ENCODE measurements at regions not wholly inside any gene's neighbourhood (a gene's known extent, or its start where the extent isn't known, plus 50 kb on each side); places are given as distances from the start of the nearest gene placed in this dataset.
"Not testable (repeated sequence)": the region's sequence is repeated elsewhere in the genome, so short reads cannot be mapped to it uniquely, and the experiment has no call there.

- Histone ChIP-seq H3K4me2 (no peak overlapping the region), H3K4me3 (no peak overlapping the region), H3K27ac (no peak overlapping the region), H3K4me1 (no peaks in the 10 kb centered on the region), H3K9me3 (peaks cover 12% of the 10 kb centered on the region; the same call in 2 of the 3 replicates)
- ChIA-PET CTCF (no interaction called here), POLR2A (no interaction called here)
- 24% methylated on average over 9 of the region's 9 CpGs for WGBS (ENCODE audit: missing lambda C conversion rate)
- no peak; a peak in 1 of 6 replicates for ATAC-seq
- no peak for FAIRE-seq
- DNase-seq (ENCODE audit: low read depth in 1 of 2, low spot score in 1 of 2): no peak
- no peak for TF ChIP-seq JUNB (IDR thresholded peaks at IDR 0.05)
- no peak for TF ChIP-seq TP53 (CRISPR knock-in tag; IDR thresholded peaks at IDR 0.05)
- no peak for TF ChIP-seq NPAS2 (CRISPR knock-in tag; IDR thresholded peaks at IDR 0.05; ENCODE audit: borderline replicate concordance)
- TF ChIP-seq RFX5 (IDR thresholded peaks at IDR 0.05): no peak
- no peak for TF ChIP-seq HDAC2 (IDR thresholded peaks at IDR 0.05)
These were observed 74.5 kb upstream of the FGFR2 start for GRCh38 chr10:121672733-121673132.

- peak; percentile 42 to 67; a peak in 3 of 4 replicates for TF ChIP-seq CEBPB (IDR thresholded peaks at IDR 0.05)
- WGBS (ENCODE audit: missing lambda C conversion rate): 64% methylated on average over 7 of the region's 7 CpGs
- H3K4me3 ChIP-seq; FAIRE-seq; CTCF ChIA-PET; H3K4me1 ChIP-seq; DNase-seq (ENCODE audit: low read depth in 1 of 2, low spot score in 1 of 2); POLR2A ChIA-PET; ATAC-seq; H3K9me3 ChIP-seq; H3K27ac ChIP-seq; H3K4me2 ChIP-seq: not testable (repeated sequence)
These were observed 71.6 kb upstream of the FGFR2 start for GRCh38 chr10:121669840-121670239.

GRCh38 chr10:121669028-121669374 lies 70.8 kb upstream of the FGFR2 start:
- no peak for TF ChIP-seq MAFK (IDR thresholded peaks at IDR 0.05; ENCODE audit: partially characterized antibody)
- TF ChIP-seq PHF8 (IDR thresholded peaks at IDR 0.05; ENCODE audit: borderline replicate concordance, low read depth): no peak
- TF ChIP-seq POLR2AphosphoS2 (conservative IDR thresholded peaks at IDR 0.05; ENCODE audit: low read length): no peak
- TF ChIP-seq POLR2A (IDR thresholded peaks at IDR 0.05; ENCODE audit: low read length): no peak
- TF ChIP-seq CTCF (IDR thresholded peaks at IDR 0.05): no peak
- TF ChIP-seq HEYL (CRISPR knock-in tag; IDR thresholded peaks at IDR 0.05): no peak
- TF ChIP-seq JUNB (IDR thresholded peaks at IDR 0.05): no peak
- TF ChIP-seq CBX2 (IDR thresholded peaks at IDR 0.05; ENCODE audit: borderline replicate concordance, low read depth): no peak
- TF ChIP-seq ZNF302 (CRISPR knock-in tag; IDR thresholded peaks at IDR 0.05): no peak
- no peak for TF ChIP-seq ESRRA (IDR thresholded peaks at IDR 0.05; ENCODE audit: borderline replicate concordance, low read length)
- TF ChIP-seq EHMT2 (IDR thresholded peaks at IDR 0.05; ENCODE audit: low read depth): no peak
- TF ChIP-seq RARB (CRISPR knock-in tag; IDR thresholded peaks at IDR 0.05): no peak
- no peak for TF ChIP-seq EHF (CRISPR knock-in tag; IDR thresholded peaks at IDR 0.05)
- TF ChIP-seq MAZ (IDR thresholded peaks at IDR 0.05; ENCODE audit: borderline replicate concordance, low read depth, low read length): no peak
- TF ChIP-seq BCL3 (IDR thresholded peaks at IDR 0.05): no peak
- no peak for TF ChIP-seq NR3C1 (IDR thresholded peaks at IDR 0.05)
- POLR2A ChIA-PET: no interaction called here
- ATAC-seq: no peak
- Histone ChIP-seq H3K4me3 (no peak overlapping the region), H3K4me2 (no peak overlapping the region), H3K9me3 (no peaks in the 10 kb centered on the region), H3K4me1 (no peaks in the 10 kb centered on the region), H3K27ac (no peak overlapping the region)
- FAIRE-seq: no peak
- DNase-seq (ENCODE audit: low read depth in 1 of 2, low spot score in 1 of 2): no peak
- CTCF ChIA-PET: interaction anchor here (1.4 kb wide), 1 partner anchor 60 kb away, joined by 3 read pairs; no protein-coding TSS in a partner anchor
- 52% methylated on average over 6 of the region's 6 CpGs for WGBS (ENCODE audit: missing lambda C conversion rate)

All from A549 (cell line).